GM13977 (cell line): ENCODE measurements at regions not wholly inside any gene's neighbourhood (a gene's known extent, or its start where the extent isn't known, plus 50 kb on each side); places are given as distances from the start of the nearest gene placed in this dataset.

Source experiments
- DNase-seq: peaks from one replicate; pipeline ENCODE4 v3.0.0; 2012; ENCODE audit warnings: low spot score
- CTCF ChIP-seq: IDR thresholded peaks from 2 replicates; pipeline ENCODE4 v1.5.1; 2012; ENCODE audit warnings: mild to moderate bottlenecking, control low read depth; ENCODE audit not compliant: insufficient read depth; ENCODE audit errors: extremely low read depth, missing control alignments
- in situ Hi-C: fragments of 300-500 bp; cut with MboI; formaldehyde crosslinking; loops from one replicate; pipeline ENCODE4 v1.12.0; 2022; ENCODE audit warnings: low sequenced_read_pairs, low pct_unique_long_range_greater_than_20kb, mixed read lengths, inconsistent platforms; ENCODE audit not compliant: unreplicated experiment

DNA sequence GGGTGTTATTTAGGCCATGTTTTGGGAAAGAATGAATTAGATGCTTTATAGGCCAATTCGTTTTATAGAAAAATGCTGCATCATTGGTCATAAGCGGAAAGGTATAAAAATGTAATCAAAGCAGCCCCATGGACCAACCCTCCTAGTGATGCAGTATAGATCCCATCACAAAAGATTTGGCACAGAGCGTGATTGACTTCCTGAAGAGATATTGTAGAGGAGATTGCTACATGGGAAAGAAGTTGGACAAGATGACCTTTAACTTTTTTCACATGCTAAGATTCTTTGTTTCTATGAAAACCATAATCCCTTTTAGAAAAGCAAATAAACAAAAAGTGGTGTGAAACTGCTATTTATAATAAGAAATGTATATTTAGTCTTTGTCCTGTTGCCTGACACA, 136.5 kb upstream of the FNDC3A start:
- no peak for DNase-seq
- in situ Hi-C loops: no loop called here

GRCh38 chr13:48840366-48840765, 135.3 kb upstream of the FNDC3A start:
- no peak for TF ChIP-seq CTCF
- in situ Hi-C loops: no loop called here
- no peak for DNase-seq

More for the DNA sequence above, 136.5 kb upstream of the FNDC3A start:
- no peak for TF ChIP-seq CTCF

GRCh38 chr13:48842316-48842715, 133.4 kb upstream of the FNDC3A start:
- no peak for DNase-seq
- in situ Hi-C loops: no loop called here
- TF ChIP-seq CTCF: no peak

GRCh38 chr13:48843630-48844380, 131.9 kb upstream of the FNDC3A start:
- in situ Hi-C loops: no loop called here
- TF ChIP-seq CTCF: no peak
- no peak for DNase-seq

GRCh38 chr13:48844676-48845075, 131.0 kb upstream of the FNDC3A start:
- in situ Hi-C loops: no loop called here

GRCh38 chr13:48849515-48849914, 126.2 kb upstream of the FNDC3A start:
- DNase-seq: no peak
- in situ Hi-C loops: no loop called here
- no peak for TF ChIP-seq CTCF

More at GRCh38 chr13:48844676-48845075, 131.0 kb upstream of the FNDC3A start:
- no peak for DNase-seq
- no peak for TF ChIP-seq CTCF
